AG10803 (cell line): ENCODE measurements at regions not wholly inside any gene's neighbourhood (a gene's known extent, or its start where the extent isn't known, plus 50 kb on each side); places are given as distances from the start of the nearest gene placed in this dataset.

Source experiments
- DNase-seq: peaks from one replicate; pipeline ENCODE4 v3.0.0; 2010; ENCODE audit warnings: low read depth
- H3K4me3 ChIP-seq: 2 replicates; pipeline ENCODE4 v1.5.1; 2011; ENCODE audit warnings: mild to moderate bottlenecking, low read length, control low read depth
- CTCF ChIP-seq: conservative IDR thresholded peaks from 2 replicates; pipeline ENCODE4 v1.5.1; 2011; ENCODE audit warnings: mild to moderate bottlenecking, low read length, control low read depth, inconsistent platforms

GRCh38 chr11:23727387-23727786 lies 769.5 kb upstream of the LUZP2 start:
- no peak for TF ChIP-seq CTCF
- no peak for DNase-seq
- no peak overlapping the region for H3K4me3 ChIP-seq

- H3K4me3 ChIP-seq: no peak overlapping the region
- TF ChIP-seq CTCF: no peak
- DNase-seq: peak; percentile 4
These were observed 769.1 kb upstream of the LUZP2 start for GRCh38 chr11:23727794-23728193.

- no peak overlapping the region for H3K4me3 ChIP-seq
- no peak for DNase-seq
- TF ChIP-seq CTCF: no peak
These were observed 767.8 kb upstream of the LUZP2 start for GRCh38 chr11:23729088-23729487.

- no peak for DNase-seq
- TF ChIP-seq CTCF: no peak
- H3K4me3 ChIP-seq: no peak overlapping the region
These were observed 766.4 kb upstream of the LUZP2 start for GRCh38 chr11:23730307-23730998.

GRCh38 chr11:23732026-23732425 lies 764.8 kb upstream of the LUZP2 start:
- no peak for DNase-seq
- no peak overlapping the region for H3K4me3 ChIP-seq
- TF ChIP-seq CTCF: no peak

- no peak for TF ChIP-seq CTCF
- no peak overlapping the region for H3K4me3 ChIP-seq
- DNase-seq: no peak
These were observed 750.0 kb upstream of the LUZP2 start for GRCh38 chr11:23746896-23747295.

- TF ChIP-seq CTCF: no peak
- peak; percentile 11 for DNase-seq
- H3K4me3 ChIP-seq: no peak overlapping the region
These were observed 747.0 kb upstream of the LUZP2 start for GRCh38 chr11:23749762-23750430.
